GM12892 (cell line): ENCODE measurements at regions not wholly inside any gene's neighbourhood (a gene's known extent, or its start where the extent isn't known, plus 50 kb on each side); places are given as distances from the start of the nearest gene placed in this dataset.

Experiments used
- DNase-seq: peaks from one replicate; pipeline ENCODE4 v3.0.0; 2011; ENCODE audit not compliant: insufficient read length
- FAIRE-seq: peaks from 2 replicates; lab custom pipeline; 2011; peaks lifted over from hg19 to GRCh38; lab: Jason Lieb, UNC
- POLR2A ChIP-seq: IDR thresholded peaks from 2 replicates; pipeline ENCODE4 v1.6.1; 2011; ENCODE audit warnings: low read depth, low read length, control low read depth
- POLR2AphosphoS5 ChIP-seq: IDR thresholded peaks from 2 replicates; pipeline ENCODE4 v1.6.1; 2011; ENCODE audit warnings: low read depth, low read length, control low read depth
- TAF1 ChIP-seq: IDR thresholded peaks from 2 replicates; pipeline ENCODE4 v1.6.1; 2011; ENCODE audit warnings: low read depth, mild to moderate bottlenecking, control low read depth, low read length, borderline replicate concordance

DNA sequence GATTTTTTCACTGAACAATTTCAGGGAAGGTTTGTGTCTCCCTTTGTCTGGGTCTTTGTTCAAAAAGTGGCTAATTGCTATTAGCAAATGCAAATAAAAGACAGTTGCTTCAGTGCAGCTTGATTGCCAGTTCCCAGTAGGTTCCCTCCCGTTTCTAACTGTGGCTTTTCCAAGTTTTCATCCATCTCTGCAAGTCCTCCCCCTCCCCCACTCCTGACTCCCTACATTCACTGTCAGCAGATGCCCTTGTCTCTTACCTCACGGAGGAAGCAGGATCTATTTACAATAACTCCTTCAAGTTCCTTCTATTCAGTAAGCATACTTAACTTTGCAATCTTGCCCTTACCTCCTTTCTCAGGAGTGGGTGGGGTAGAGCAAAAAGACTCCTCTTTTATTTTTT lies 55.4 kb upstream of the SCEL start:
- no peak for FAIRE-seq
- no peak for DNase-seq
- TF ChIP-seq TAF1 (no peak), POLR2A (no peak), POLR2AphosphoS5 (no peak)

DNA sequence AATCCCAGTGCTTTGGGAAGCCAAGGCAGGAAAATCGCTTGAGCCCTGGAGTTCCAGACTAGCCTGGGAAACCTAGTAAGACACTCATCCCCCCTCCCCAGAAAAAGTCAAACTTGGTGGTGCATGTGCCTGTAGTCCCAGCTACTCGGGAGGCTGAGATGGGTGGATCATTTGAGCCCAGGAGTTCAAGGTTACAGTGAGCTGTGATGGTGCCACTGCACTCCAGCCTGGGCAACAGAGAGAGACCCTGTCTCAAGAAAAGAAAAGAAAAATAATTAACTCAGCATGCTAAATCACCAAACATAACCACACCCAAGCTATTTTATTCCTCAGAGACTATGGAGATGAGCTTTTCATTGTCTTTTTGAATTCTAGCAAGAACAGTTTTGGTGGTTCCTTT lies 56.2 kb upstream of the SCEL start:
- no peak for FAIRE-seq
- DNase-seq = no peak
- no peak for TF ChIP-seq TAF1
- no peak for TF ChIP-seq POLR2AphosphoS5
- TF ChIP-seq POLR2A = no peak

DNA sequence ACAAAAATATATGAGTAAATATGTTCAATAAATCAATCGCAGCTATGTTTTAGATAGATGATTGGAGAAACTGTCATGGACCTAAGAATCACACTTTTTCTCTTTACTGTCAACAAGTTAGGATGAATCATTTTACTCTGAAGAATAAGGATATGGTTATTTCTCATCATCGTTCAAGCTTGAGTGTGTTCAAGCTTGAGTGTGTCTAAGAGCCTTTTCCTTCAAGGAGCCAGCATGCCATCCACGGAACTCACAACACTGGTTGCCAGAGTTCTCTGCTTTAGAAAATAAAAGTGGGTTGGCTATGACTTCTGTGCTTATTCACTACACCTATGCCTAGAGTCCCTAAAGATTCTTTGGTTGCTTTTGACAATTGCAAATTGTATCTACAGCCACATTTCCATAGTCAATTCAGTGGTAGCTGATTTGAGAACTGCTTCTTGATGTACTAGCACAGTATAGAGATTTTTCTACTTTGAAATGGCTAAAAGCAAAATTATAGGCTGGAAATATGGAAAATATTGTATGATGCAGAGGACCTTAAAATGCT lies 58.1 kb upstream of the SCEL start:
- no peak for FAIRE-seq
- TF ChIP-seq TAF1 = no peak
- TF ChIP-seq POLR2A = no peak
- no peak for TF ChIP-seq POLR2AphosphoS5
- DNase-seq = no peak

DNA sequence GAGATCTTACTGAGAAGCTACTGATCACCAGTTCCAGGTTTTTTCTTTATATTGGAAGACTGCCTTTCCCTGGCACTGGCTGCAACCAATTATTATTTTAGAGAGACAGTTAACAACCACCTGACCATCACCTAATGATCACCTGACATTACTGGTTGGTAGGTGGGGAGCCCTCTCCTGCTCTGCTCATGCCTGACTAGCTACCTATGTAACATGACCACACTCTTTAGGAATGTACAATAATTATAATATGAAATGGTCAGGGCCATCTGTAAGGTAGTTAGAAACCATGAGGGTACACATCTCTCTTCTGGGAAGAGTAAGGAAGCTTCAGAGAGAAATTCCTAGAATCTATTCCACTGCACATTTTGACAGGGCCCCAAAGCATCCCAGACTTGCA lies 59.0 kb upstream of the SCEL start:
- FAIRE-seq (no peak), DNase-seq (no peak)
- TF ChIP-seq POLR2AphosphoS5 = no peak
- TF ChIP-seq POLR2A = no peak
- TF ChIP-seq TAF1 = no peak

DNA sequence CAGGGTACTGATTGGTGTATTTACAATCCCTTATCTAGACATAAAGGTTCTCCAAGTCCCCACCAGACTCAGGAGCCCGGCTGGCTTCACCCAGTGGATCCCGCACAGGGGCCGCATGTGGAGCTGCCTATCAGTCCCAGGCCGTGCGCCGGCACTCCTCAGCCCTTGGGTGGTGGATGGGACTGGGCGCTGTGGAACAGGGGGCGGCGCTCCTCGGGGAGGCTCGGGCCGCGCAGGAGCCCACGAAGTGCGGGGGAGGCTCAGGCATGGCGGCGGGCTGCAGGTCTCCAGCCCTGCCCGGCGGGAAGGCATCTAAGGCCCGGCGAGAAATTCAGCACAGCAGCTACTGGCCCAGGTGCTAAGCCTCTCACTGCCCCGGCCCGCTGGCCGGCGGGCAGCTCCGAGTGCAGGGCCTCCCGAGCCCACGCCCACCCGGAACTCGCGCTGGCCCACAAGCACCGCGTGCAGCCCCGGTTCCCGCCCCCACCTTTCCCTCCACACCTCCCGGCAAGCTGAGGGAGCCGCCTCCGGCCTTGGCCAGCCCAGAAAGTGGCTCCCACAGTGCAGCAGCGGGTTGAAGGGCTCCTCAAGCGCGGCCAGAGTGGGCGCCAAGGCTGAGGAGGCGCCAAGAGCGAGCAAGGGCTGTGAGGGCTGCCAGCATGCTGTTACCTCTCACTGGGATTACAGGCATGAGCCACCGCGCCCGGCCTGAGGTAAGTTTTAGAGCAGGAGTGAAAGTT lies 60.0 kb upstream of the SCEL start:
- TF ChIP-seq POLR2A = no peak
- no peak for TF ChIP-seq TAF1
- no peak for TF ChIP-seq POLR2AphosphoS5
- no peak for FAIRE-seq

DNA sequence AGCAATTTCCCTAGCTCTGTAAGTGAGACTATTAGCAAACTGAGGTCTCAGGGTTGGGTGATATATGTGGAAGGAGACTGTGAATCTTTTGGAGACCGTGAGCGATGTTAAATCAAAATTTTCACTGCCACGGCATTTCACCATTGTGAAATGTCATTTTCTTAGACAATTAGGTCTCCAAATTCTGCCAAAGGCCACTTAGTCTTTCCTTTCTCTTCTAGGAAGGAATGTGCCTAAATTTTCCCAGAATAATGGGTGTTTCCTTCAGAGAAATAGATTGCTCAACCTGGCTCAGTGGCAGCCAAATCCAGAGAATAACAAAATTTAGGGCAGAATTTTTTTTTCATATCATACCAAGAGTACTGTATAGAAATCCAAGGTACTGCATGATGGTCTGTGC lies 64.5 kb upstream of the SCEL start:
- DNase-seq = no peak
- no peak for FAIRE-seq
- TF ChIP-seq POLR2A = no peak
- no peak for TF ChIP-seq POLR2AphosphoS5
- TF ChIP-seq TAF1 = no peak

More for the DNA sequence above, 60.0 kb upstream of the SCEL start:
- DNase-seq = no peak

DNA sequence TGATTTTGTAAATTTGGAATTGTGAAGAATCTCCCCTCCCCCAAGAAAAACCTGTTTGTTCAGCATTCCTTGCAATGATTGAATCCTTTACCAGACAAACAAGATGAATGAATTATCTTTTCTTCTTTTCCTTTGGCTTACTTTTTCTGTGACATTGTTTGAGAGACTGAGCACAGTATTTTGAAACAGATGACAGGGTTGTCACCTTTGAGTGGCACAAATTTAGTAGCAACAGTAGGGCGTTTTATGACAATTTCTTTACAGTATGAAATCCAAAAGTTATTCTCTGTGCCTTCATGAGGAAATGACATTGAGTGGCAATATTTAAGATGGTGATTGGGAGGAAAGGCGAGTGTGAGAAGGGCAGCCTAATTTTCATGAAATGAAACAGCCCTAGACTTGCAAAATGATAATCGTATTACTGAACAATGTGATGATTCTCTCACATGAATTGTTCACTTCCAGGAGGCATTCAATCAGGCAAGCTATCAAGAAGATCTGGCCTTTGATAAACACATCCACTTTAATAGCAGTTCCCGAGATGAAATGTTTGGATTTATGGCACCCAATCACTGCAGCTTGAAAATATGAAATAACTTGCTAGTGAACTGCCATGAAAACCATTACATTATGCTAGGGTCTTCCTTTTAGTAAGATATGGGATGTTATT lies 68.6 kb upstream of the SCEL start:
- FAIRE-seq (no peak), DNase-seq (no peak)
- TF ChIP-seq TAF1 = no peak
- TF ChIP-seq POLR2AphosphoS5 = no peak
- TF ChIP-seq POLR2A = no peak

DNA sequence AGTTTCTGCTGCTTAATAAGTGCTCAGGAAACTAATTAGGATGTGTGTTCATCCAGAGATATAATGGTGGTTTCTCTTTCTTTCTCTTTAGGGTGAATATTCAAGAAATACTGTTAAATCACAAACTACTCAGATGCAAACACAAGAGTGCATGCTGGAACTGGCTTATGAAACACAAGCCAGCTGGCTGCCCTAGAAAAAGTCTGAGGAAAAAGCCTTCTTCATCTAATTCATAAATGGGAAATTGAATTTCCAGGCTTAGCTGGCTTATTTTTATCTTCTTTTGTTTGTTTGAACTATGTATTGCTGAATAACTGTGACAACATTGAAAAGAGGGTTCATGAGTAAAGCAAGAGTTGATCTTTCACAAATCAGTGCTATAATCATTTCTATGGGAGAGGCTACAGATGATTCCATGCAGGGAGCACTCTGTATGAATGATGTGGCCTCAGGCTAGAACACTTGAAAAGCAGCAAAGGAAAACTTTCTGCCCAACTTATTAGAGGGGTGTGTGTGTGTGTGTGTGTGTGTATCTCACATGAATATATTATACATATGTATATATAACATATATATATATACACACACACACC lies 69.8 kb upstream of the SCEL start:
- no peak for TF ChIP-seq POLR2A
- no peak for TF ChIP-seq POLR2AphosphoS5
- no peak for TF ChIP-seq TAF1
- DNase-seq (no peak), FAIRE-seq (no peak)

DNA sequence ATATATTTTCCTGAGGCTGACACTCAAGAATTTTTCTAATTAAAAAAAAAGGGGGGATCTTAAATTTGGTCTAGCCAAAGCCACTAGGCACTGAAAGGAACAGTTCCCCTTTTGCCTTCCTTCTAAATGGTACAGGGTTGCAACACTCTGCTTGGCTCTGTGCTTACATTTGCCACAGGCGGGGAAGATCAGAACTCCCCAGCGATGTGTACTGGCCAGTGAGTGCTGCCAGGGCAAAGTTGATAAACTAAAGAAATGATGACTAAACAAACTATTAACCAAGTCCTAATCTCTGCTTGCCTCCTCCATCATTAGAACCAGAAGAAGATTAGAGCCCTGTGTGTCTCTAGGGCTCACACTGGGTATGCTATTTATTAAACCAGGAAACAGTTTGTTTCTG lies 75.3 kb upstream of the SCEL start:
- FAIRE-seq (peak; percentile 50), DNase-seq (no peak)
- TF ChIP-seq POLR2AphosphoS5 = no peak
- TF ChIP-seq TAF1 = no peak
- no peak for TF ChIP-seq POLR2A

DNA sequence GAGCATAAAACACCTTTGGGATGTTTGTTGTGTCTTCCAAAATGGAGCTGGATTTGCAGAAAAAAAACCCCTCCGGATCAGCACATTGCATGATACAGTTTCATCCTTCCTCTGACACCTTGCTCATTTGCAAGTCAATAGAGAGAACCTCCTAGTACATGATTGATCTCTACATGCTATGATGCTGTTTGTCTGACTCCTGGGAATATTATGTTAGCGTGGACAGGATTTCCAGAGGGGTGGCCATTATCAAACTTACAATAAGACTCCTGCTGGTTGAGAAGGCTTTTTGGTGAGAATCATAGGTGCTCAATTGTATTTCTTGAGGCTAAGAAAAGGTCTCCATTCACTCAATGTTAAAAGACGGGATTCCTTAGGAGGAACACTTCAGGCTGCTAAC lies 75.9 kb upstream of the SCEL start:
- no peak for TF ChIP-seq POLR2A
- TF ChIP-seq TAF1 = no peak
- TF ChIP-seq POLR2AphosphoS5 = no peak
- DNase-seq = no peak
- FAIRE-seq = no peak

DNA sequence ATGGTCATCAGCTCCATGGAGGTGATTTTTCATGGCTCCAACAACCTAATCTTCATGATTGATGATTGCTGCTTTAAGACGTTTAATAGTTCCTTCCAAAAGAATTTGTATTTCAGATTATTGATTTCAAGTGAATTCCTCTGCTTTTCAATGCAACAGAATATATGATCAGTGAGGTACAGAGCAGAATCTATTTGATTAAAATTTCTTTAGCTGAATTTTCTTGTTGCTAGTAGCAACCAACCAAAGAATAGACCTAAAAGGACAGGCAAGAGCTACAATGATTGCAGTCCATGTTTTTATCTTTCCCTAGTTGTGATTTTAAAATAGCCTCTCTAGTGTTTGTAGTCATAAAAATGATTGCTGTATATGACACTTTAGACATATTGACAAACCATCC lies 76.8 kb upstream of the SCEL start:
- FAIRE-seq = no peak
- TF ChIP-seq TAF1 (no peak), POLR2AphosphoS5 (no peak), POLR2A (no peak)
- DNase-seq = no peak
